ENCODE measurements at regions not wholly inside any gene's neighbourhood (a gene's known extent, or its start where the extent isn't known, plus 50 kb on each side); places are given as distances from the start of the nearest gene placed in this dataset.

- DNase-seq = peak; percentile 4
These were observed 387.5 kb downstream of the FAM170A start for GRCh38 chr5:120016717-120017382.

GRCh38 chr5:120017513-120017912 lies 388.2 kb downstream of the FAM170A start:
- DNase-seq = peak; percentile 77

- no peak for DNase-seq
These were observed 405.8 kb downstream of the FAM170A start for GRCh38 chr5:120035181-120035580.

GRCh38 chr5:120035815-120036577 lies 406.6 kb downstream of the FAM170A start:
- DNase-seq = no peak

GRCh38 chr5:120037451-120037850 lies 408.1 kb downstream of the FAM170A start:
- DNase-seq = no peak

GRCh38 chr5:120039111-120039510 lies 409.8 kb downstream of the FAM170A start:
- no peak for DNase-seq

- no peak for DNase-seq
These were observed 414.1 kb downstream of the FAM170A start for GRCh38 chr5:120043431-120043830.

- no peak for DNase-seq
These were observed 410.9 kb upstream of the PRR16 start for GRCh38 chr5:120052916-120053828.

- no peak for DNase-seq
These were observed 410.3 kb upstream of the PRR16 start for GRCh38 chr5:120053841-120054240.

GRCh38 chr5:120055858-120056257 lies 408.2 kb upstream of the PRR16 start:
- peak; percentile 60 for DNase-seq

- peak; percentile 71 for DNase-seq
These were observed 401.6 kb upstream of the PRR16 start for GRCh38 chr5:120062515-120062917.

- DNase-seq = no peak
These were observed 391.9 kb upstream of the PRR16 start for GRCh38 chr5:120072068-120072761.

GRCh38 chr5:120073722-120074121 lies 390.4 kb upstream of the PRR16 start:
- no peak for DNase-seq

- no peak for DNase-seq
These were observed 383.3 kb upstream of the PRR16 start for GRCh38 chr5:120080781-120081180.

GRCh38 chr5:120082316-120083068 lies 381.6 kb upstream of the PRR16 start:
- no peak for DNase-seq

- no peak for DNase-seq
These were observed 380.1 kb upstream of the PRR16 start for GRCh38 chr5:120083851-120084542.

- DNase-seq = no peak
These were observed 379.6 kb upstream of the PRR16 start for GRCh38 chr5:120084543-120084870.

- DNase-seq = no peak
These were observed 378.0 kb upstream of the PRR16 start for GRCh38 chr5:120086081-120086480.

GRCh38 chr5:120088412-120088811 lies 375.7 kb upstream of the PRR16 start:
- DNase-seq = no peak

GRCh38 chr5:120088836-120089235 lies 375.3 kb upstream of the PRR16 start:
- DNase-seq = no peak

GRCh38 chr5:120091376-120091948 lies 372.6 kb upstream of the PRR16 start:
- DNase-seq = no peak
